ENCODE measurements at regions not wholly inside any gene's neighbourhood (a gene's known extent, or its start where the extent isn't known, plus 50 kb on each side); places are given as distances from the start of the nearest gene placed in this dataset.

- TF ChIP-seq CTCF (IDR thresholded peaks at IDR 0.05): no peak
- no peak for TF ChIP-seq EZH2 (IDR thresholded peaks at IDR 0.05; ENCODE audit: borderline replicate concordance, insufficient read depth, low read depth, low read length, poor library complexity, severe bottlenecking)
Observed at GRCh38 chr6:74757813-74758212, 448.0 kb downstream of the COL12A1 start.
